ENCODE measurements at regions not wholly inside any gene's neighbourhood (a gene's known extent, or its start where the extent isn't known, plus 50 kb on each side); places are given as distances from the start of the nearest gene placed in this dataset.

GRCh38 chr4:111986095-111986494 lies 159.2 kb upstream of the FAM241A start:
- no peak for TF ChIP-seq CTCF (IDR thresholded peaks at IDR 0.05; ENCODE audit: insufficient read depth, low read length)
- no peak overlapping the region for H3K4me3 ChIP-seq (ENCODE audit: low read depth, low read length)
- DNase-seq (ENCODE audit: low read depth) = no peak

- TF ChIP-seq CTCF (IDR thresholded peaks at IDR 0.05; ENCODE audit: insufficient read depth, low read length) = no peak
- H3K4me3 ChIP-seq (ENCODE audit: low read depth, low read length) = no peak overlapping the region
- no peak for DNase-seq (ENCODE audit: low read depth)
These were observed 156.7 kb upstream of the FAM241A start for GRCh38 chr4:111988514-111988913.

DNA sequence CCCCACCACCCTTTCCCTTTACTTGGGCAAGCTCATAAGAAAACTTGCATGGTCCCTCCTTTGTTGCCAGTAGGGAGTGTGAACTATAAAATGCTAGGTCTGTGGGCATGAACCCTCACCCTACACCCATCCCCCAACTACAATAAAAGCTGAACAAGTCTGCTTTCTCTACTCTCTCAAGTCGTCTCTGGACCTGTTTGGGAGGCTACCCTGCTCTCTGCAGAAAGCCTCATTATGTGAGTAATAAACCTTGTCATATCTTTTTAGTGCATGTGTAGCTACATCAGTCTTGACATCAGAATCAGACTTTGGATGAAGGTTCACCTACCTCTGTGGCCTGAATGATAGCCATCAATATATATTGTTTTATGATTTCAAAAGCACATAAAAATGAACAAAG lies 155.4 kb upstream of the FAM241A start:
- no peak for DNase-seq (ENCODE audit: low read depth)
- TF ChIP-seq CTCF (IDR thresholded peaks at IDR 0.05; ENCODE audit: insufficient read depth, low read length) = no peak
- H3K4me3 ChIP-seq (ENCODE audit: low read depth, low read length) = no peak overlapping the region

DNA sequence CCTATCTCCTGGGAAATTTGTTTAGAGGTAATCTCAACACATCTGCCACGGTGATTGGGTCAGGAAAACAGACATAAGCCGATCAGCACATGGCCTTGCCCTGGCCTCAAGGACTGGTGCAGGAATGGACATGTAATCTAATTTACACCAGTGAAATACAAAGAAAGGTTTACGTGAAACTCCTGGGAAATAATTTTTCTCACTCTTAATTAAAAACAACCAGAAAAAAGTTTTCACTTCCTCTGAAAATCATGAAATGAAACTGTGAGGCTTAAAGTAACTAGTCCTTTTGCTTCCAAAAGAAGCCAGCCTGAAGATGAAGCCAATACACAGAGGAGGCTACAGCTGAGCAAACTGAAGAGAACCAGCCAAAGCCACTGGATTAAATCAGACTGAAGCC lies 154.1 kb upstream of the FAM241A start:
- TF ChIP-seq CTCF (IDR thresholded peaks at IDR 0.05; ENCODE audit: insufficient read depth, low read length) = no peak
- DNase-seq (ENCODE audit: low read depth) = no peak
- no peak overlapping the region for H3K4me3 ChIP-seq (ENCODE audit: low read depth, low read length)

DNA sequence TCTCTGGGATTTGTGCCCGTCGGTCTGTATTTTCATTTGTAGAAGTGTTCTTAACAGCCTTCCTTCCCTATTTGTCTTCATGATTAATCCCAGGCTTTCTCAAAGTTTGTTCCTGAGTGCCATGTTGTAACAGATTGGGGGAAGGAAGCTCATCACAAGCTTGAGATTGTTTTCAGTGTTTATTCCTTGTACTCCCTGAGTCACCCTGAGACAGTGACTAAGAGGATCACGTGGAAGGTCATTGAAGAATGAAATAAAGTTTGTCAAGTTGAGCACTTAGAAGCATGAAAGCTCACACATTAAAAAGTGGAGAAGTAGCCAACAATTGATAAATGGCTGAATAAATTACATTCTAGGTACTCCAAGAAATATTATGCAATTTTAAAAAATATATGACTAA lies 153.5 kb upstream of the FAM241A start:
- no peak for TF ChIP-seq CTCF (IDR thresholded peaks at IDR 0.05; ENCODE audit: insufficient read depth, low read length)
- no peak overlapping the region for H3K4me3 ChIP-seq (ENCODE audit: low read depth, low read length)
- peak; percentile 59 for DNase-seq (ENCODE audit: low read depth)

DNA sequence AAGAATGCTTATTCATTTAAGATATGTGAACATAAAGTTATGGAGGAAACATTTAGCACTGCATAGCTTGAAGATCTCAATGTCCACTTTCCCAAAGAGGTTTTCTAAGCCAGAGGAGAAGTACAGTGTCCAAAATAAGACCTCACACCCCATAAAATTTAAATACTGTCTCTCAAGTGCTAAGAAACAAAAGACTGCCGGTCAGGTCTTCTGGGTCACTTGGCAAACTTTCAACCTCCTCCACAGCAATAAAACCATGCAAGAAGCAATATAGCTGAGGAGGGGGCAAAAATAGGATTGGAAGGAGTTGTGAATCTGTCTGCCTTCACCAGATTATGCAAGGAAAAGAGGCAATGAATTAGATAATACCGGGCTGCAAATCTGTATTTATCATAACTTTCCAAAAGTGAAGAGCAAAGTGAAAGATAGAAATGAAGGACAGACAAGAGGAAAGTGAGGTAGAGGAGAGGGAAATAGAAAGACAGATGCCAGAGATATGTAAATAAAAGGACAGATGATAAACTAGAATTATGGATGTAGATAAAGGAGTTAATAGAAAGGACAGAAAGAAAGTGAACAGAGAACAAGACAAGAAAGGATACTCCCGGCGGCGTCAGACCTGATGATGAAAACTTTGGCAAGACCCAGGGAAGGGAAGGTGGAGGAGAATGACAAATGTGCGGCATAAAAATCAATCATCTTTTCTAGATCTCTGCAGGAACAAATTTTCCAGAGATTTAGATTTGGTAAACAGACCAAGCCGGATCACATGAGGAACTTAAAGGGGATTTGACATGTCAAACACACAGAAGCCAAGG lies 152.7 kb upstream of the FAM241A start:
- DNase-seq (ENCODE audit: low read depth) = no peak
- no peak for TF ChIP-seq CTCF (IDR thresholded peaks at IDR 0.05; ENCODE audit: insufficient read depth, low read length)
- H3K4me3 ChIP-seq (ENCODE audit: low read depth, low read length) = no peak overlapping the region

GRCh38 chr4:111994392-111994791 lies 150.9 kb upstream of the FAM241A start:
- no peak for TF ChIP-seq CTCF (IDR thresholded peaks at IDR 0.05; ENCODE audit: insufficient read depth, low read length)
- no peak for DNase-seq (ENCODE audit: low read depth)
- no peak overlapping the region for H3K4me3 ChIP-seq (ENCODE audit: low read depth, low read length)
